Mucosa of rectum (tissue), 2 donors: ENCODE measurements at regions not wholly inside any gene's neighbourhood (a gene's known extent, or its start where the extent isn't known, plus 50 kb on each side); places are given as distances from the start of the nearest gene placed in this dataset.

Experiments
- H3K27ac ChIP-seq, 2 donors: one replicate each; pipeline ENCODE4 v1.7.0; 2013; ENCODE audit warnings: inconsistent platforms in 2 of 2, low read depth in 2 of 2, low read length in 2 of 2
- H3K27me3 ChIP-seq, 2 donors: one replicate each; pipeline ENCODE4 v1.7.0; 2013; ENCODE audit warnings: low read length in 2 of 2; ENCODE audit not compliant: control insufficient read depth in 2 of 2, insufficient read depth in 2 of 2
- H3K36me3 ChIP-seq, 2 donors: one replicate each; pipeline ENCODE4 v1.7.0; 2013; ENCODE audit warnings: low read length in 2 of 2; ENCODE audit not compliant: control insufficient read depth in 2 of 2, insufficient read depth in 2 of 2
- H3K4me1 ChIP-seq, 2 donors: one replicate each; pipeline ENCODE4 v1.7.0; 2013; ENCODE audit warnings: low read length in 2 of 2, mild to moderate bottlenecking in 1 of 2; ENCODE audit not compliant: control insufficient read depth in 2 of 2, insufficient read depth in 2 of 2
- H3K4me3 ChIP-seq, 2 donors: one replicate each; pipeline ENCODE4 v1.7.0; 2013; ENCODE audit warnings: low read length in 2 of 2
- H3K9ac ChIP-seq, 2 donors: one replicate each; pipeline ENCODE4 v1.7.0; 2013; ENCODE audit warnings: low read length in 2 of 2, low read depth in 1 of 2, mild to moderate bottlenecking in 1 of 2
- H3K9me3 ChIP-seq, 2 donors: one replicate each; pipeline ENCODE4 v1.7.0; 2013; ENCODE audit warnings: low read length in 2 of 2; ENCODE audit not compliant: control insufficient read depth in 2 of 2
- donor health status: healthy.
- donor health status: Normal muscosa, but diverticular disease.

DNA sequence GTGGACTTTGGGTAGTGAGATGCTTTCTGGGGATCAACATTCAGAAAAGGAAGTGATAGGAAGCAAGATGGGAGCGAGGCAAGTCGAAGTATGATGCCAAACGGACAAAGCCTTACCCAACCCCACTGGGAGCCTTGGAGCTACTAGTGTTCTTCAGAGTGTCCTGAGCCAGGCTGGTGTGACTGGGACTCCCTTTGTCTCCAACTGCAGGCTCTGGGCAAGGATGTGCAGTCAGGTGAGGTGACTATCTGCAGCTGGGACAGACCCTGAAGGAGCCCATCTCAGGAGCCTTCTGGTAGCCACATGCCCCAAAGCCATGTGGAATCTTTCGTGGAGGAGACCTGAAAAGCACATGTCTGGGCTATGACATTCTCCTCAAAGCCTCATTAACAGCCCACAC lies 360.6 kb downstream of the MTRR start:
- Histone ChIP-seq H3K4me1 (peaks cover 0 to 5% of the 10 kb centered on the region in 2 donors), H3K9me3 (no peaks in the 10 kb centered on the region), H3K27ac (no peak overlapping the region), H3K27me3 (no peaks in the 10 kb centered on the region), H3K4me3 (no peak overlapping the region), H3K36me3 (no peaks in the 10 kb centered on the region), H3K9ac (no peak overlapping the region)

DNA sequence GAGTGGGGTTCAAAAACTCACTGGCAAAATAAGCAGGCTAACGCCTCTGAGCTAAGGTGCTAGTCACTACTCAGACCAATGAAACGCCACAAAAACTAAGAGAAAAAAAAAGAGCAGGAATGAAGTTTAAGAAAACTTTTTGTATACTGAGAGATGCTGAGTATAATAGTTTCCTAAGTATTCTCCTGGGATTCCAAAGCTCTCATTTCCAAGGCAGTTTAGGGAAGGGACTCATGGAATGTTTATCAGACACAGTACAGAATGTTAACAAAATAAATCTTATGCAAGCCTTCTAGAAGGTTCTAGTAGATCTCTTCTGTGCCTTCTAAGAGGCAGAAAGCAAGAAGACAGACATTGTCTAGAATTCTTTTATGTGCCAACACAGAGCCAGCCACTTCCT lies 361.9 kb downstream of the MTRR start:
- Histone ChIP-seq H3K9ac (no peak overlapping the region), H3K4me1 (peaks cover 0 to 7% of the 10 kb centered on the region in 2 donors), H3K27ac (no peak overlapping the region), H3K36me3 (no peaks in the 10 kb centered on the region), H3K9me3 (no peaks in the 10 kb centered on the region), H3K27me3 (no peaks in the 10 kb centered on the region), H3K4me3 (no peak overlapping the region)

DNA sequence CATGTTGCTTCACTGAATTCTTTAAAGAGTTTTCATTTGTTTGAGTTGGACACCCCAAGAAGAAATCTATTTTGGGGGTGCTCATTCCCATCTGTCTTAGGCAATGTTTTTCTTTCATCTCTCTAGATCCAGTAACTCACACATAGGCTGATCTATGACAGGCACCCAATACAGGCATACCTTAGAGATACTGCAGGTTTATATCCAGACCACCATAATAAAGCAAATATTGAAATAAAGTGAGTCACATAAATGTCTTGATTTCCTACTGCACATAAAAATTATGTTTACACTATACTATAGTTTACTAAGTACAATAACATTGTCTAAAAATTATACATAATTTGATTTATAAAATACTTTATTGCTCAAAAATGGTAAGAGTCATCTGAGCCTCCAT lies 364.5 kb downstream of the MTRR start:
- no peaks in the 10 kb centered on the region for H3K36me3 ChIP-seq
- H3K9me3 ChIP-seq: no peaks in the 10 kb centered on the region
- H3K27ac ChIP-seq: no peak overlapping the region
- peaks cover 0 to 3% of the 10 kb centered on the region in 2 donors for H3K4me1 ChIP-seq
- H3K4me3 ChIP-seq: no peak overlapping the region
- no peak overlapping the region for H3K9ac ChIP-seq
- H3K27me3 ChIP-seq: no peaks in the 10 kb centered on the region

DNA sequence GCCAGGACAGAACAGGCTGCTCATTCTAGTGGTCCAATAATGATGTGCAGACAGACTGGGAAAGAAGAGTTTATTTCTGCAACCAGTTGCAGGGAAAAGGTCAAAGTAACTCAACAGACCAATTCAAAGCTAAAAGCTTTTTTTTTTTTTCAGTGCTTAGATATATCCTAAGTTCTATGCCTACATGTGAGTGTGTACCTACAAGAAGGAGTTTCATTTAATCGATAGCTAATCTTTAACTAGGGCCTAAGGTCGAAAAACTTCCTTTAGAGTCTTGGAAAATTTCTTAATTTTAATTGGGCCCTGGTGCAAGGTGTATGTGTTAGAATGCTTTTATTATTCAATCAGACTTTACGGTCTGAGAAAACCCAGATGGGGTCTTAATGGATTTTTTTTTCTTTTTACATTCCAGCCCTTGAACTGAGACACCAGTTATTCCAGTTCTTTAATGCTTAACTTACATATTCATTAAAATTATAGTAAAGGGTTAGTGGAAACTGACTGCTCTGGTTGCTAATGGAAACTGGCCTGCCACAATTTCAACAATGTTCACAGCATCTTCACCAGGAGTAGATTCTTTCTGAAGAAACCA lies 365.3 kb downstream of the MTRR start:
- no peak overlapping the region for H3K4me3 ChIP-seq
- H3K9me3 ChIP-seq: no peaks in the 10 kb centered on the region
- H3K27ac ChIP-seq: no peak overlapping the region
- H3K27me3 ChIP-seq: no peaks in the 10 kb centered on the region
- H3K4me1 ChIP-seq: peaks cover 0 to 3% of the 10 kb centered on the region in 2 donors
- H3K9ac ChIP-seq: no peak overlapping the region
- no peaks in the 10 kb centered on the region for H3K36me3 ChIP-seq

DNA sequence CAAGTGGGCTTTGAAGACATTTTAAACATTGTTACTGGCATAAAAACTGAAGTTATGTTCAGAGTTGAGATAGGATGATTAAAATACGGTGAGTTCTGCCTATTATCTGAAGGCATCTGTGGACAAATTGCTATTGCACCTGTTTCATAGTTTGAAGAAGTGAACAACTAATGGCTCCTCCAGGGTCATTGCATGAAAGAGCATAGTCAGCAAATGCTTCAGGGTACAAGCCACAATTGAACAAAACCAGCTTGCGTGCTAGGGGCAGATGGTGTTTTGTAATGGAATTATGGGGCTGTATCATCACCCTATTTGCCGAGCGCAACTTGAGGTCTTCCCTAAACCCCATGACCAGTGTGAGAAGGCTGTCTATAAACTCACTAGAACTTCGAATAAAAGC lies 369.1 kb downstream of the MTRR start:
- H3K27me3 ChIP-seq: no peaks in the 10 kb centered on the region
- no peaks in the 10 kb centered on the region for H3K36me3 ChIP-seq
- H3K9me3 ChIP-seq: no peaks in the 10 kb centered on the region
- no peak overlapping the region for H3K4me3 ChIP-seq
- H3K4me1 ChIP-seq: peaks cover 0 to 3% of the 10 kb centered on the region in 2 donors
- no peak overlapping the region for H3K27ac ChIP-seq
- H3K9ac ChIP-seq: no peak overlapping the region

DNA sequence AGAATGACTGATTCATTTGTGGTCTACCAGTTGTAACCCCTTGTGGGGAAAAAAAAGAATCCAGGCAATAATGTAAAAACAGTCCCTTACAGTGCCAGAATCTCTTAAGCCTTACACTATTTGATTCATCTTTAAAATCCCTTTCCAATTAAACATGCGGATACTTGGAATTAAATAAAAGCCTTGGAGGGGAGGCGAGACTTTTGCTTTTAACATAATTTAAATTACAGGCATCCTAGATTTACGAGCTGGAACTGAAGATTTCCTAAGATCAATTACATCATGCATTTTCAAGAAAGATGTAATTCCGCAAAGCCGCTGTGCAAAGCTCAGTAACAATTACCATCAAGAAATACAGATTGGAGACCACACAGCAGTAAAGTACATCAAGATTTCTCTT lies 370.2 kb downstream of the MTRR start:
- no peaks in the 10 kb centered on the region for H3K27me3 ChIP-seq
- no peak overlapping the region for H3K9ac ChIP-seq
- no peak overlapping the region for H3K27ac ChIP-seq
- H3K36me3 ChIP-seq: no peaks in the 10 kb centered on the region
- H3K4me1 ChIP-seq: peaks cover 0 to 3% of the 10 kb centered on the region in 2 donors
- H3K9me3 ChIP-seq: no peaks in the 10 kb centered on the region
- H3K4me3 ChIP-seq: no peak overlapping the region

DNA sequence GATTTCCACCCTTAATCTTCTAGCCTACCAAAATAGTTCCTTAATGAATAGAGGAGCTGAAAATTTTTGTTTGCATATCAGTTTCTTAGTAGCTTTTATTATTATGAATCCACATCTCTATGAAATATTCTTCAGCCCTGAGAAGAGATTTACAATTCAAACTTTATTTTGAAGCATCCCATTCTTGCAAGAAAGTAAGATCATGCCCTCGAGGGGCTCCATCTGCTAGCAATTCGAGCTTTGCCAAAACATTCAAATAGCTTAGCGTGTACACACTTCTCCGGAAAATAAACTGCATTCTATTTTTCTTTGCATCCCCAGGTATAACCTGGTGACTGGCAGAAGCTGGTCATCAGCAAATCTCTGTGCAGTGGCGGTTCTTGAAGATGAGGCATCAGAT lies 370.7 kb downstream of the MTRR start:
- Histone ChIP-seq H3K27ac (no peak overlapping the region), H3K4me1 (peaks cover 0 to 2% of the 10 kb centered on the region in 2 donors), H3K4me3 (no peak overlapping the region), H3K36me3 (no peaks in the 10 kb centered on the region), H3K9ac (no peak overlapping the region), H3K27me3 (no peaks in the 10 kb centered on the region), H3K9me3 (no peaks in the 10 kb centered on the region)

DNA sequence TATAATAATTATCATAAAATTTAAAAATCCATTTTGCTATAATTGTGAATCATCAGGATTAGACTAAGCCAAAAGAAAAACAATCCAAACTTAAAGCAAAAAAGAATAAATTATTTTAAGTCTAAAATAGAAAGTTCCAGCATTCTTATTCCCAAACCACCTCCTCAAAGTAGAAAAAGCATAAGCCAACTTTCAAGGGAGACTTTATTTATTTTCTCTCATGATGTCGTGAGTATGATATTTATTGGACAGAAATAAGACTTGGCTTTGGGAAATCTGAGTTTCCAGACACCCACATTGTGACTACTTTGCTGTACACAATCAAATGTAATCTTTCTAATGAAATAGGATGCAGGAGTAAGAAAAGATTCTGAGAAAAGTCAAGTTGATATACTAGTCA lies 372.1 kb downstream of the MTRR start:
- Histone ChIP-seq H3K36me3 (no peaks in the 10 kb centered on the region), H3K27me3 (no peaks in the 10 kb centered on the region), H3K4me1 (no peaks in the 10 kb centered on the region), H3K27ac (no peak overlapping the region), H3K9ac (no peak overlapping the region), H3K9me3 (no peaks in the 10 kb centered on the region), H3K4me3 (no peak overlapping the region)

DNA sequence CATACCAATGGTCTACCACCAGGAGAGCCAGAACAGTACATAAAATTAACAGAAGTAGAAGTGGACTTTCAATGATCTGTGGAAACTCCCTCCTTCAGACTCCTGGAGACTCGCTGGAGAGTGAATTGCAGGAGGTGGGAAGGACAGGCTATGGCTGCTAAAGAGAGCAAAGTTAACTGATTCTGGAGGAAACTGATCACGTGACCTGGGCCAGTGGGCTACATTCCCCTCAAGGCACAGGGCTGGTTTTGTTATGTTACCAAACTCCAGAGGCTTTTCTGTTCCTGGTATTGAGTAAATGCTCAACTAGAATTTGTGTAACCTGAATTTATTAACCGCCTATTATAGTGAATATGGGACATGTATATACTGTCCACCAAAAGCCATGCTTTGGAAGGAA lies 372.6 kb downstream of the MTRR start:
- Histone ChIP-seq H3K36me3 (no peaks in the 10 kb centered on the region), H3K9me3 (no peaks in the 10 kb centered on the region), H3K4me3 (no peak overlapping the region), H3K27ac (no peak overlapping the region), H3K9ac (no peak overlapping the region), H3K4me1 (no peaks in the 10 kb centered on the region), H3K27me3 (no peaks in the 10 kb centered on the region)

DNA sequence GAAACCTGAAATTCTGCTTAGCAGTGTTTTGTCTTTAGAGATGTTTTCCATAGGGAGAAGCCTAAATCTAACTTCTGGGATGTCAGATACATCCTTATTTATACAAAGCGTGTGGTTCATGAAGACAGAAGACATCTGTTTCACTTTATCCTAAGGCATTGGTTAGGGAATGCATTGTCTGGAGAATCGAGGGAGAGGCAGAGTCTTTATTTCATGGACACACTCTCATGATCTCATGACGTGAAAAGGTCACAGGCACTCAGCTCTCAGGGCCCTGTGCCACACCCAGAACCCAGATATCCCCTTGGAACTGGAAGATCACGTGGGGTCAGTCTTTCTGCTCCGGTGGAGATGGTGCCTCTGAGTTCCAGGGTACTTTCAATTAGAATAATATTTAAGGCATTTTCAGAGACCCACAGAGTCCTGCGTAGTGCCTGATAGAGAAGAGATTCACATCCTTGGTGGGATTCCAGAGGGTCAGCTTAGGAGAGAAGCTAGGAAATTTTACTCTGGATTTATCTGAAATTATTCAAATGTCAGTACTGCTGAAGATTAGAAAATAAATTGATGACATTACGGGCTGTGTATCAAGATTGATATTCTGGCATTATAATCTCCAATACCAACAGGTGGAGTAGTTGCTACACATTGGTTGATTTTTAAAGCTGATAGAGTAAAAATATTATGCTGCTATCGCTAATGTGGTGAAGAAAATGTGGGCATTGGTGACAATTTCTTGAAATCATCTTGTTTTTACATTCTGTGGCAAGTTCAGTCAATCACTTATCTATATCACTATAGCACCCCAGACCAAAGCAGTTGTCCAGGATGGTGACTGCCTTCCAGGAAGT lies 378.3 kb downstream of the MTRR start:
- Histone ChIP-seq H3K27me3 (no peaks in the 10 kb centered on the region), H3K27ac (no peak overlapping the region), H3K9me3 (no peaks in the 10 kb centered on the region), H3K4me1 (no peaks in the 10 kb centered on the region), H3K9ac (no peak overlapping the region), H3K36me3 (no peaks in the 10 kb centered on the region), H3K4me3 (no peak overlapping the region)
